K562 (cell line): ENCODE measurements at regions not wholly inside any gene's neighbourhood (a gene's known extent, or its start where the extent isn't known, plus 50 kb on each side); places are given as distances from the start of the nearest gene placed in this dataset.

Source experiments
- ASH1L ChIP-seq: fragments of 450-650 bp; IDR thresholded peaks from 2 replicates; pipeline ENCODE4 v1.6.1; 2018; ENCODE audit warnings: borderline replicate concordance, mild to moderate bottlenecking, low read depth; ENCODE audit not compliant: partially characterized antibody
- BACH1 ChIP-seq: fragments of 200-800 bp; sonication (Bioruptor generic); IDR thresholded peaks from 2 replicates; pipeline ENCODE4 v1.6.1; 2016; ENCODE audit warnings: missing genetic modification characterization, missing compliant biosample characterization
- CCAR2 ChIP-seq: fragments of 200-400 bp; formaldehyde crosslinking; IDR thresholded peaks from 2 replicates; pipeline ENCODE4 v1.6.1; 2017; ENCODE audit warnings: mild to moderate bottlenecking, low read depth, low read length
- CHCHD3 ChIP-seq: fragments of 250-450 bp; sonication (Bioruptor Pico); IDR thresholded peaks from 2 replicates; pipeline ENCODE4 v2.1.2; 2022; ENCODE audit warnings: mild to moderate bottlenecking
- CREB1 ChIP-seq, 2 experiments: sonication (generic) in 1 of 2; formaldehyde crosslinking in 1 of 2; IDR thresholded peaks; 2 replicates each; pipeline versions ENCODE4 v1.6.1 to v1.8.0; 2012 to 2022; ENCODE audit warnings: inconsistent platforms in 1 of 2, mild to moderate bottlenecking in 1 of 2, missing genetic modification reagents in 1 of 2, moderate library complexity in 1 of 2
- DACH1 ChIP-seq: fragments of 450-650 bp; IDR thresholded peaks from 2 replicates; pipeline ENCODE4 v1.6.1; 2018; ENCODE audit not compliant: partially characterized antibody
- EP400 ChIP-seq: fragments of 450-650 bp; IDR thresholded peaks from 2 replicates; pipeline ENCODE4 v1.6.1; 2017; ENCODE audit warnings: antibody characterized with exemption, mild to moderate bottlenecking, moderate library complexity
- FIP1L1 ChIP-seq: fragments of 200-400 bp; formaldehyde crosslinking; IDR thresholded peaks from 2 replicates; pipeline ENCODE4 v1.6.1; 2018; ENCODE audit warnings: mild to moderate bottlenecking, low read depth, low read length; ENCODE audit not compliant: poor library complexity, severe bottlenecking
- FOXA3 ChIP-seq, 2 experiments: fragments of 450-650 bp in 1 of 2; sonication (generic) in 1 of 2; formaldehyde crosslinking; IDR thresholded peaks in 1 of 2; conservative IDR thresholded peaks in 1 of 2; 2 replicates each; pipeline versions ENCODE4 v1.4.0 to v1.8.0; 2020 to 2022; ENCODE audit warnings: mild to moderate bottlenecking in 2 of 2, missing genetic modification reagents in 1 of 2
- GTF2F1 ChIP-seq: IDR thresholded peaks from 2 replicates; pipeline ENCODE4 v1.6.1; 2011; ENCODE audit warnings: low read depth, low read length, improper control_type of control experiment
- IFI16 ChIP-seq: fragments of 250-450 bp; sonication (Bioruptor Pico); IDR thresholded peaks from 2 replicates; pipeline ENCODE4 v2.1.2; 2022; ENCODE audit warnings: mild to moderate bottlenecking, inconsistent platforms
- ILF3 ChIP-seq: fragments of 450-650 bp; IDR thresholded peaks from 2 replicates; pipeline ENCODE4 v1.6.1; 2018; ENCODE audit warnings: antibody characterized with exemption, mild to moderate bottlenecking, moderate library complexity, borderline replicate concordance
- IRF2 ChIP-seq: sonication (generic); formaldehyde crosslinking; IDR thresholded peaks from 2 replicates; pipeline ENCODE4 v1.8.1; 2022; ENCODE audit warnings: mild to moderate bottlenecking, missing genetic modification reagents
- KLF10 ChIP-seq: fragments of 250-450 bp; sonication (Bioruptor Pico); IDR thresholded peaks from 2 replicates; pipeline ENCODE4 v1.6.1; 2021; ENCODE audit warnings: matching md5 sums
- MXI1 ChIP-seq: IDR thresholded peaks from 2 replicates; pipeline ENCODE4 v1.6.1; 2011; ENCODE audit warnings: low read depth, mild to moderate bottlenecking, improper control_type of control experiment, low read length
- PHTF2 ChIP-seq: fragments of 250-450 bp; sonication (Bioruptor Pico); IDR thresholded peaks from 2 replicates; pipeline ENCODE4 v1.5.0; 2021; ENCODE audit warnings: mild to moderate bottlenecking
- SNIP1 ChIP-seq: fragments of 450-650 bp; IDR thresholded peaks from 2 replicates; pipeline ENCODE4 v1.7.1; 2017; ENCODE audit warnings: low read depth, mild to moderate bottlenecking
- SPI1 ChIP-seq: IDR thresholded peaks from 2 replicates; pipeline ENCODE4 v1.6.1; 2011; ENCODE audit warnings: low read depth, low read length, control low read depth, borderline replicate concordance
- SRF ChIP-seq, 2 experiments: fragments of 250-450, 450-650 bp in 1 of 2; sonication (Bioruptor Pico) in 1 of 2; sonication (generic) in 1 of 2; formaldehyde crosslinking; IDR thresholded peaks; 2 replicates each; pipeline versions ENCODE4 v1.5.0 to v1.5.1; 2020 to 2022; ENCODE audit warnings: mild to moderate bottlenecking in 1 of 2, missing genetic modification reagents in 1 of 2
- TARDBP ChIP-seq: fragments of 450-650 bp; IDR thresholded peaks from 2 replicates; pipeline ENCODE4 v1.6.1; 2016
- TBL1XR1 ChIP-seq, 2 experiments: IDR thresholded peaks; 2 replicates each; pipeline ENCODE4 v1.6.1; 2012; ENCODE audit warnings: improper control_type of control experiment in 2 of 2, low read length in 2 of 2, mild to moderate bottlenecking in 1 of 2
- ZNF174 ChIP-seq: fragments of 250-450 bp; sonication (Bioruptor Pico); IDR thresholded peaks from 2 replicates; pipeline ENCODE4 v1.4.0; 2020; ENCODE audit warnings: mild to moderate bottlenecking
- ZNF324 ChIP-seq: fragments of 250-450 bp; sonication (Bioruptor Pico); IDR thresholded peaks from 2 replicates; pipeline ENCODE4 v1.4.0; 2020; ENCODE audit warnings: mild to moderate bottlenecking
- ZNF644 ChIP-seq: fragments of 200-800 bp; sonication (Bioruptor generic); IDR thresholded peaks from 2 replicates; pipeline ENCODE4 v1.6.1; 2016; ENCODE audit warnings: low read depth, missing genetic modification characterization, missing compliant biosample characterization
- ZNF717 ChIP-seq: fragments of 250-450 bp; sonication (Bioruptor Pico); IDR thresholded peaks from 2 replicates; pipeline ENCODE4 v1.5.0; 2021
- TF ChIP-seq, protein P1 (sequence below), 2 experiments: fragments of 450-650 bp in 1 of 2; IDR thresholded peaks; 2 replicates each; pipeline ENCODE4 v1.6.1; 2011 to 2017; ENCODE audit warnings: low read depth in 2 of 2, antibody characterized with exemption in 1 of 2, borderline replicate concordance in 1 of 2, low read length in 1 of 2, mild to moderate bottlenecking in 1 of 2, mixed read lengths in 1 of 2; ENCODE audit not compliant: control insufficient read depth in 1 of 2

DNA sequence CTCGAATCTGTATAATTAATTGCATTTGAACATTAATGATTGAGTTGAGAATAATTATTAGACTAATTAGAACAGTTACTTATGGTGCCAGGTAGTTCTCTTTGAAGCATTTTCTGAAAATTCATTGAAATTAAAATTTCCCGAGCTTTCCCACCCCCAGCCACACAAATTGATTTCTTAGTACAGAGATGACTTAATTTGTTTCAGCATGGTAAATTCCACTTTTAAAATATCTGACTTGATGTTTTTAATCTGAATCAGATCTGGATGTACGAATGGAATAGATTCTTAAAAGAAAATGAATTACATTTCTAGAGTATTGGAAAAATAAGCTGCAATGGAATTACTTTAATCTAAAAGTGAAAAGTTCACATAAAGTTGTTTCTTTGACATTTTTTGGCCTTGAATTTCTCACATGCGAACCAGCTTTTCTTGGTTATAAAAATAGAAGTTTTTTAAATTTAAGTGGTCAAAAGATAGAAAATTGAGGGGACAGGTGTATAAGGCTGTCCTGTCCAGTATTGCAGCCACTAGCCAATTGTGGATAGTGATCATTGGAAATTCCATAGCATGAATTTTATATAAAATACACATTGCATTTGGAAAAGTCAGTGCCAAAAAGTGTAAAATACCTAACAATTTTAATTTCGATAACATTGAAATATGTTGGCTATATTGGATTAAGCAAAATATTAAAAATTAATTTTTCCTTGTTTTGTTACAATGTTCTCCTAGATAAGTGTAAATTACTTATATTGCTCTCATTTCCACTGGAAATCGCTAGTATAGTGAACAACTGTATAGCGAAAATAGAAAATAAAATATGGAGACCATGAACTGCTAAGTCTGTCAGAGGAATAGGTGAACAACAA, 102.9 kb downstream of the OR2B2 start (continued):
- TF ChIP-seq, protein P1, sequence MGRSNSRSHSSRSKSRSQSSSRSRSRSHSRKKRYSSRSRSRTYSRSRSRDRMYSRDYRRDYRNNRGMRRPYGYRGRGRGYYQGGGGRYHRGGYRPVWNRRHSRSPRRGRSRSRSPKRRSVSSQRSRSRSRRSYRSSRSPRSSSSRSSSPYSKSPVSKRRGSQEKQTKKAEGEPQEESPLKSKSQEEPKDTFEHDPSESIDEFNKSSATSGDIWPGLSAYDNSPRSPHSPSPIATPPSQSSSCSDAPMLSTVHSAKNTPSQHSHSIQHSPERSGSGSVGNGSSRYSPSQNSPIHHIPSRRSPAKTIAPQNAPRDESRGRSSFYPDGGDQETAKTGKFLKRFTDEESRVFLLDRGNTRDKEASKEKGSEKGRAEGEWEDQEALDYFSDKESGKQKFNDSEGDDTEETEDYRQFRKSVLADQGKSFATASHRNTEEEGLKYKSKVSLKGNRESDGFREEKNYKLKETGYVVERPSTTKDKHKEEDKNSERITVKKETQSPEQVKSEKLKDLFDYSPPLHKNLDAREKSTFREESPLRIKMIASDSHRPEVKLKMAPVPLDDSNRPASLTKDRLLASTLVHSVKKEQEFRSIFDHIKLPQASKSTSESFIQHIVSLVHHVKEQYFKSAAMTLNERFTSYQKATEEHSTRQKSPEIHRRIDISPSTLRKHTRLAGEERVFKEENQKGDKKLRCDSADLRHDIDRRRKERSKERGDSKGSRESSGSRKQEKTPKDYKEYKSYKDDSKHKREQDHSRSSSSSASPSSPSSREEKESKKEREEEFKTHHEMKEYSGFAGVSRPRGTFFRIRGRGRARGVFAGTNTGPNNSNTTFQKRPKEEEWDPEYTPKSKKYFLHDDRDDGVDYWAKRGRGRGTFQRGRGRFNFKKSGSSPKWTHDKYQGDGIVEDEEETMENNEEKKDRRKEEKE (IDR thresholded peaks at IDR 0.05; ENCODE audit: borderline replicate concordance in 1 of 2, control insufficient read depth in 1 of 2, low read depth in 2 of 2, low read length in 1 of 2) = 0 out of 4 replicates have a peak, but pooled peaks of 1 of the 2 experiments have one; percentile 84
- no peak for TF ChIP-seq CCAR2
- no peak for TF ChIP-seq SPI1
- TF ChIP-seq EP400 = peak; percentile 43; the same call in 1 of the 2 replicates
- no peak for TF ChIP-seq ILF3
- no peak for TF ChIP-seq IRF2 (CRISPR knock-in tag)
- no peak for TF ChIP-seq ASH1L
- peak in 1 of 2 experiments; percentile 64; a peak in 1 of 4 replicates for TF ChIP-seq SRF (CRISPR knock-in tag; IDR thresholded peaks at IDR 0.05)
- no peak for TF ChIP-seq TARDBP
- no peak for TF ChIP-seq IFI16 (CRISPR knock-in tag)
- TF ChIP-seq PHTF2 (CRISPR knock-in tag) = 0 out of 2 replicates have a peak, but pooled peaks have one; percentile 34
- peak; percentile 51; the same call in 1 of the 2 replicates for TF ChIP-seq ZNF644 (tag)
- 0 out of 2 replicates have a peak, but pooled peaks have one; percentile 22 for TF ChIP-seq ZNF324 (CRISPR knock-in tag)
- peak; percentile 35 for TF ChIP-seq DACH1
- peak; percentile 51; the same call in 1 of the 2 replicates for TF ChIP-seq MXI1
- TF ChIP-seq CREB1 (IDR thresholded peaks at IDR 0.05) = 0 out of 2 replicates have a peak, but pooled peaks have one; percentile 11
- no peak for TF ChIP-seq CREB1 (CRISPR knock-in tag; IDR thresholded peaks at IDR 0.05)
- 0 out of 2 replicates have a peak, but pooled peaks have one; percentile 2 for TF ChIP-seq SNIP1
- TF ChIP-seq KLF10 = 0 out of 2 replicates have a peak, but pooled peaks have one; percentile 21
- peak; percentile 78; the same call in 1 of the 2 replicates for TF ChIP-seq ZNF717 (CRISPR knock-in tag)
- TF ChIP-seq TBL1XR1 (IDR thresholded peaks at IDR 0.05; ENCODE audit: low read length in 2 of 2) = peak in 1 of 2 experiments; percentile 31; a peak in 1 of 4 replicates
- peak; percentile 91 for TF ChIP-seq FIP1L1
- TF ChIP-seq CHCHD3 (CRISPR knock-in tag) = peak; percentile 89
- peak; percentile 32; the same call in 1 of the 2 replicates for TF ChIP-seq GTF2F1
- TF ChIP-seq FOXA3 (CRISPR knock-in tag; conservative IDR thresholded peaks at IDR 0.05 in 1 of 2, IDR thresholded peaks at IDR 0.05 in 1 of 2) = peak in 1 of 2 experiments; percentile 47; a peak in 2 of 4 replicates
- TF ChIP-seq BACH1 (tag) = 0 out of 2 replicates have a peak, but pooled peaks have one; percentile 64
- 0 out of 2 replicates have a peak, but pooled peaks have one; percentile 74 for TF ChIP-seq ZNF174 (CRISPR knock-in tag)
